ENCODE measurements at regions not wholly inside any gene's neighbourhood (a gene's known extent, or its start where the extent isn't known, plus 50 kb on each side); places are given as distances from the start of the nearest gene placed in this dataset.

DNA sequence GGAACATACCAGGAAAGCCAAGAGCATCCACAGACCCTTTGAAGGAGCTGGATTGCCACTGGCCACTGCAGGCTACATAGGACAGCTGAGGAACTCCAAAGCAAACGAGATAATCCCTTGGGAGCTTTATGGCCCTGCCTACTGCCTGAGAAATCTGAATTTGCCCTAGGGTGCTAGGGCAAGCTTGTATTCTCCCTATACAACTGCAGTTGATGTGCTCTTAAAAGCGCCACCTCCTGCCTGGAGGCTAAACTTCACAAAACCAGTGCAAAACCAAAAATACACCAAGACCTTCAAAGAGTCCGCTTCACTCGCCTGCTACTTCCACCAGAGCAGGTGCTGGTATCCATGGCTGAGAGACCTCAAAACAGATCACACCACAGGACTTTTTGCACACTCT, 99.6 kb upstream of the KRR1 start:
- H3K27ac ChIP-seq = no peak overlapping the region
- no peaks in the 10 kb centered on the region for H3K36me3 ChIP-seq
- H3K4me1 ChIP-seq = no peaks in the 10 kb centered on the region
- intact Hi-C loops (cut with DNase I) = no loop called here
- H3K27me3 ChIP-seq = no peaks in the 10 kb centered on the region
- TF ChIP-seq, protein P1, sequence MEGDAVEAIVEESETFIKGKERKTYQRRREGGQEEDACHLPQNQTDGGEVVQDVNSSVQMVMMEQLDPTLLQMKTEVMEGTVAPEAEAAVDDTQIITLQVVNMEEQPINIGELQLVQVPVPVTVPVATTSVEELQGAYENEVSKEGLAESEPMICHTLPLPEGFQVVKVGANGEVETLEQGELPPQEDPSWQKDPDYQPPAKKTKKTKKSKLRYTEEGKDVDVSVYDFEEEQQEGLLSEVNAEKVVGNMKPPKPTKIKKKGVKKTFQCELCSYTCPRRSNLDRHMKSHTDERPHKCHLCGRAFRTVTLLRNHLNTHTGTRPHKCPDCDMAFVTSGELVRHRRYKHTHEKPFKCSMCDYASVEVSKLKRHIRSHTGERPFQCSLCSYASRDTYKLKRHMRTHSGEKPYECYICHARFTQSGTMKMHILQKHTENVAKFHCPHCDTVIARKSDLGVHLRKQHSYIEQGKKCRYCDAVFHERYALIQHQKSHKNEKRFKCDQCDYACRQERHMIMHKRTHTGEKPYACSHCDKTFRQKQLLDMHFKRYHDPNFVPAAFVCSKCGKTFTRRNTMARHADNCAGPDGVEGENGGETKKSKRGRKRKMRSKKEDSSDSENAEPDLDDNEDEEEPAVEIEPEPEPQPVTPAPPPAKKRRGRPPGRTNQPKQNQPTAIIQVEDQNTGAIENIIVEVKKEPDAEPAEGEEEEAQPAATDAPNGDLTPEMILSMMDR (IDR thresholded peaks at IDR 0.05) = no peak
- no peak overlapping the region for H3K4me3 ChIP-seq
- DNase-seq (no peak), ATAC-seq (no peak)
- H3K9me3 ChIP-seq = peaks cover 0 to 2% of the 10 kb centered on the region in 2 donors

DNA sequence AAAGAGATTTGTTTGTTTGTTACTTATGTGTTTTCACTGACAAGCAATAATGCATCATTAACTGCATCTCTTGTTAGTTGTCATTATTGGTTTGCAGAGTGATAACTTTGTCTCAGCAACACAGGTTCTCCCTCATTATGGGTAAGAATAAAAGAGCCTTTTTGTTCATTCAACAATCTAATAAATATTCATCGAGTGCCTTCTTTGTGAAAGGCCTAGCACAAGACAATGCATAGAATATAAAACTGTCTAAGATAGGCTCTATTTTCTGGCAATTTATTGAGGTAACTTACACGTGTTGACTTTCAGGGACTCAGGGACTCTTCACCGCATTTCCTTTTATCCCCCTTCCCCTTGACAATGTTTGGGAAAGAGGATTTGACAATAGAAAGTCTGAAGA, 95.5 kb upstream of the KRR1 start:
- TF ChIP-seq, protein P1 (IDR thresholded peaks at IDR 0.05) = no peak
- intact Hi-C loops (cut with DNase I) = no loop called here

DNA sequence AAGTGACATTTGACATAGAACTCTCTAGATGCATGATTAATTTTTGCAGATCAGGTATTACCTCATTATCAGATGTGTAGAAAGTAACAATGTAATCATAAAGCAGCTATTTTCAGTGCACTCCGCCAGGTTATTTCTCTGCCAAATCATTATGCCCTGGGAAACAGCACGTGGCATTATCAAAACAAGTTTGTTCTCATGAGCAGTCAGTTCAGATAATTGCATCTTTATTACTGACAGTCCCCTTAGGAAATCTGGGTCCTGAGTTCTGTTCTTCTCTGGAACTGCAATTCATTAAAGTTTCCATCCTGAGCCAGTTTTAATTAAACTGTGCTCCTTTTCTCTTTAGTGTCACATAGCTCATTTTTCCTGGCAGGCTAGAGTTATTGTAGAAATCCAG, 94.7 kb upstream of the KRR1 start:
- Histone ChIP-seq H3K27ac (no peak overlapping the region), H3K4me3 (no peak overlapping the region), H3K4me1 (no peaks in the 10 kb centered on the region), H3K36me3 (no peaks in the 10 kb centered on the region), H3K27me3 (no peaks in the 10 kb centered on the region), H3K9me3 (no peaks in the 10 kb centered on the region)
- DNase-seq = no peak
- ATAC-seq = no peak
- intact Hi-C loops (cut with DNase I) = no loop called here
- TF ChIP-seq, protein P1 (IDR thresholded peaks at IDR 0.05) = no peak

More for the DNA sequence above, 95.5 kb upstream of the KRR1 start:
- Histone ChIP-seq H3K36me3 (no peaks in the 10 kb centered on the region), H3K27ac (no peak overlapping the region), H3K27me3 (no peaks in the 10 kb centered on the region), H3K4me3 (no peak overlapping the region), H3K4me1 (no peaks in the 10 kb centered on the region), H3K9me3 (no peaks in the 10 kb centered on the region)
- ATAC-seq = no peak
- no peak for DNase-seq

DNA sequence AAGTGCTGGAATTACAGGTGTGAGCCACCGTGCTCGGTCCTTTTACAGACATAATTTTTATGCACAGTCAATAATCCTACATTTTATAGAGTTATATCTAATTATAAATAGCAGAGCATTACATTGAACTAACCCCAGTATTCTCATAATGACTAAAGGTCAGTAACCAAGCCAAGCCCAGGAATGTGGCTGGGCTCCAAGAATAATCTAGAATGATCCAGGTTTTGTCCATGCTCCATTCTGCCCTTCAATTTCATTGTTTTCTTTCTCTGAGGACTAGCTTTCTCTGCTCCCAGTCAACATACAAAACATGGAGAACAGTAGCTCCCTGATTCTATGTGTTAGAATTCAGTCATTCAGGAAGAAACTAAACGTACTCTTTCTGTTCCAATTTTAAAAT, 92.1 kb upstream of the KRR1 start:
- Histone ChIP-seq H3K4me3 (no peak overlapping the region), H3K9me3 (no peaks in the 10 kb centered on the region), H3K27ac (no peak overlapping the region), H3K36me3 (no peaks in the 10 kb centered on the region), H3K27me3 (no peaks in the 10 kb centered on the region), H3K4me1 (no peaks in the 10 kb centered on the region)
- DNase-seq = no peak
- TF ChIP-seq, protein P1 (IDR thresholded peaks at IDR 0.05) = no peak
- intact Hi-C loops (cut with DNase I) = no loop called here
- ATAC-seq = no peak

DNA sequence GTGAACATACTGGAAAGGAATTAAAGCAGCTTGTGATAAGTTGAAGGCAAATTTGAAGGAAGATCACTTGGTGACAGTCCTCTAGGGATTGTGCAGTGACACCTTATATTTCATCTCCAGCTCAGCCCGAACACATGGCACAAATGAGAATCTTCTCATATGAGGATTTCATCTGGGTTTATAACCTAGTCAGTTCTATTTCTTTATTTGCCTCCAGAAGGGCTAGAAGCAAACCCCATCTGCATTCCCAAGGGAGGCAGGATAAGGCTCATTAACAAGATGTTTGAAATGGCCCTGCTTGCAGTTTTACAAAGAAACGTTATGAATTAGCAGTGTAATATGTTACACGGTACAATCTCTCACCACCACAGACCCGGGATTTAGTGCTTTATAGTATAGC, 90.7 kb upstream of the KRR1 start:
- ATAC-seq = no peak
- intact Hi-C loops (cut with DNase I) = no loop called here

More for the DNA sequence above, 90.7 kb upstream of the KRR1 start:
- Histone ChIP-seq H3K4me3 (no peak overlapping the region), H3K9me3 (no peaks in the 10 kb centered on the region), H3K36me3 (no peaks in the 10 kb centered on the region), H3K4me1 (no peaks in the 10 kb centered on the region), H3K27ac (no peak overlapping the region), H3K27me3 (no peaks in the 10 kb centered on the region)
- TF ChIP-seq, protein P1 (IDR thresholded peaks at IDR 0.05) = no peak
- no peak for DNase-seq

Measured in left lung (tissue), 4 donors.